Activated CD4-positive, CD25-positive, alpha-beta regulatory T cell treated with anti-CD3 and anti-CD28 coated beads, Interleukin-2, amount 50 U/mL, for 24 hours (primary cell): ENCODE measurements at regions not wholly inside any gene's neighbourhood (a gene's known extent, or its start where the extent isn't known, plus 50 kb on each side); places are given as distances from the start of the nearest gene placed in this dataset.

ENCODE experiments used
- ATAC-seq, 2 donors: fragments of 150-1000 bp; cut with Tn5 transposase; one replicate each; pipeline ENCODE4 v1.10.0; 2021; ENCODE audit warnings: mild to moderate bottlenecking in 1 of 2, moderate library complexity in 1 of 2

- ATAC-seq, result no peak
Measured at GRCh38 chr18:38981389-38981788, 1415.8 kb upstream of the CELF4 start.

- ATAC-seq, result no peak
Measured at GRCh38 chr18:38980420-38980819, 1414.8 kb upstream of the CELF4 start.

- no peak for ATAC-seq
Measured at GRCh38 chr18:38972571-38972970, 1407.0 kb upstream of the CELF4 start.

GRCh38 chr18:38971881-38972280 lies 1406.3 kb upstream of the CELF4 start:
- no peak for ATAC-seq

- ATAC-seq, result no peak
Measured at GRCh38 chr18:38966841-38967240, 1401.2 kb upstream of the CELF4 start.

GRCh38 chr18:38963943-38964660 lies 1398.5 kb upstream of the CELF4 start:
- ATAC-seq, result no peak

GRCh38 chr18:38961880-38962279 lies 1396.3 kb upstream of the CELF4 start:
- no peak for ATAC-seq

- ATAC-seq, result no peak
Measured at GRCh38 chr18:38957736-38958135, 1392.1 kb upstream of the CELF4 start.

- no peak for ATAC-seq
Measured at GRCh38 chr18:38956068-38956467, 1390.5 kb upstream of the CELF4 start.

- ATAC-seq, result no peak
Measured at GRCh38 chr18:38951633-38952032, 1386.0 kb upstream of the CELF4 start.

- ATAC-seq, result no peak
Measured at GRCh38 chr18:38948436-38948835, 1382.8 kb upstream of the CELF4 start.

- ATAC-seq, result no peak
Measured at GRCh38 chr18:38944446-38945024, 1378.9 kb upstream of the CELF4 start.

GRCh38 chr18:38941711-38942561 lies 1376.3 kb upstream of the CELF4 start:
- peak; percentile 8 to 25 for ATAC-seq

- ATAC-seq, result peak; percentile 71 to 76
Measured at GRCh38 chr18:38940863-38941531, 1375.4 kb upstream of the CELF4 start.

- ATAC-seq, result peak; percentile 47 to 51
Measured at GRCh38 chr18:38940475-38940862, 1374.9 kb upstream of the CELF4 start.

- ATAC-seq, result no peak
Measured at GRCh38 chr18:38933910-38934510, 1368.4 kb upstream of the CELF4 start.

- peak in 1 of 2 donors; percentile 25 for ATAC-seq
Measured at GRCh38 chr18:38933322-38933721, 1367.7 kb upstream of the CELF4 start.

- no peak for ATAC-seq
Measured at GRCh38 chr18:38932752-38933151, 1367.2 kb upstream of the CELF4 start.

- ATAC-seq, result no peak
Measured at GRCh38 chr18:38931754-38932050, 1366.1 kb upstream of the CELF4 start.

- no peak for ATAC-seq
Measured at GRCh38 chr18:38930881-38931753, 1365.5 kb upstream of the CELF4 start.

- no peak for ATAC-seq
Measured at GRCh38 chr18:38923540-38923939, 1357.9 kb upstream of the CELF4 start.

GRCh38 chr18:38923126-38923525 lies 1357.5 kb upstream of the CELF4 start:
- ATAC-seq, result no peak
